GM21367 (cell line): ENCODE measurements at regions not wholly inside any gene's neighbourhood (a gene's known extent, or its start where the extent isn't known, plus 50 kb on each side); places are given as distances from the start of the nearest gene placed in this dataset.
A peak's percentile ranks its signal among the peaks of the same experiment; 100 is the strongest.

Experiments
- ATAC-seq: cut with Tn5 transposase; IDR thresholded peaks from one replicate; pipeline ENCODE4 v1.9.1; 2021; ENCODE audit not compliant: unreplicated experiment

DNA sequence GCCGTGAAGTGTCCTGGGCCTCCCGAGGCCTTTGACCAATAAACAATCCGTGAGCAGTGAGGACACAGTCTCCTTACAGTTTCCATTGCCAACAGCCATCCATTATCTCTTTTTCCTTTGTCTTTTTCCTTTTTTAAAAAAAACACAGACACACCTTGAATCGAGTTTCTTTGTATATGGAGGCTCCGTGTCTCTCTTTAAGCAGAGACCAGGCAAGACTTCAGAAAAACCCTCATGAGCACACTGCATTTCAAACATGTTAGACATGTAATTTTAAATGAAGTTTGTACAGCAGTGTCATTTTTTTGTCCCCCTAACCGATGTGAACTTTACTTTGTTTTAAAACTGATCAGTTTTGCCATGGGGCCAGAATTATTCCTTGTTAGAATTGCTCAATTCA is 111.1 kb downstream of the SPTSSA start:
- no peak for ATAC-seq

- ATAC-seq: no peak
These were observed 113.4 kb downstream of the SPTSSA start for GRCh38 chr14:34348592-34348991.

GRCh38 chr14:34347683-34348082 is 114.4 kb downstream of the SPTSSA start:
- ATAC-seq: no peak

- no peak for ATAC-seq
These were observed 116.1 kb downstream of the SPTSSA start for GRCh38 chr14:34345718-34346465.

GRCh38 chr14:34344318-34344717 is 117.7 kb downstream of the SPTSSA start:
- ATAC-seq: no peak

GRCh38 chr14:34340025-34340625 is 121.9 kb downstream of the SPTSSA start:
- no peak for ATAC-seq

- ATAC-seq: no peak
These were observed 124.0 kb downstream of the SPTSSA start for GRCh38 chr14:34338056-34338455.

- ATAC-seq: no peak
These were observed 125.5 kb downstream of the SPTSSA start for GRCh38 chr14:34336501-34336900.

GRCh38 chr14:34335968-34336367 is 126.1 kb downstream of the SPTSSA start:
- ATAC-seq: no peak

DNA sequence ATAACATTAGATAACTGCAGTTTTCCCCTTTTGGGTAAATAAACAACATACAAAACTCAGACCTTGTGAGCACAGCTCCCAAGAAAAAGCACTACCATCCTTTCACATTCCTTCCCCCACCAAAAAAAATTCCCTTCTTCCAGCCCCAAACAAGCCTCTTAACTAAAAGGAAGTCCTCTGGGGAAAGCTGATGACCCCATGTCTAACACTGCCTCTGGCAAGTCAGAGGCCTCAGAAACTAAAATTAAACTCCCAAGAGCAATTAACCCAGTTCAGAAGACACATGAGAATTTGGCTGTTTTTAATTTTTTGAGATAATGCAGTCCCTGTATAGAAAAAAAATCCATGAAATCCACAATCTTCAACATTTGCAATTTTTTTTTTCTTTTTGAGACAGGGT is 127.7 kb downstream of the SPTSSA start:
- ATAC-seq: no peak

- peak; percentile 97 for ATAC-seq
These were observed 130.1 kb downstream of the SPTSSA start for GRCh38 chr14:34331728-34332623.

- no peak for ATAC-seq
These were observed 131.2 kb downstream of the SPTSSA start for GRCh38 chr14:34330846-34331245.

DNA sequence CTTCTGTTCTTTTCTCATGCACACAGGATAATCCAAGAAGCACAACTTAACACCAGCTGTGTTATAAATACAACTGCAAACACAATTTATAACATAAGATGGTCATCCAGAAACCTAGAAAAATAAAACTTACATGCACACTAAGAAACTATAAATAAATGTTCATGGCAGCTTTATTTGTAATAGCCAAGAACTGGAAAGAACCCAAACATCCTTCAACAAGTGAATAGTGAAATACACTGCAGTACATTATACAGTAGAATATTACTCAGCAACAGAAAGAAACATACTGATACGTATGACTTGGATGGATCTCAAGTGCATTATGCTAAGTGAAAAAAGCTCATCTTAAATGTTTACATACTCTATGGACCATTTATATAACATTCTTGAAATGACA is 132.7 kb downstream of the SPTSSA start:
- ATAC-seq: no peak

DNA sequence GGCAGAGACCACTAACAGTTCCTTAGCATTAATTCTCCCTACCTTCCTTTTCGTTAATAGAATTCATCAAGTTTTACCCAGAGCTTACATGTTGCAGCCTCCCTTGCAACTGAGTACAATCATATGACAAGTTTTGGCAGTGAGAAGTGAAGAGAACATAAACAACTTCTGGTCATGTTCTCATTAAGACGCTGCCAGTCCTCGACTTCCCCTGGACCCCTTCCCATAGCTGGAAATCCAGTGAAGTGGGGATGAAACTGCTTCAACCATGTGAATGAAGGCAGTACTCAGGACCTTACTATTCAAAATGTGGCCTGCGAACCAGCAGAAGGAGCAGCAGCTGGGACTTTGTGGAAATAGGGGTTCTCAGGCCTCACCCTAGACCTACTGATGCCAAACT is 133.9 kb downstream of the SPTSSA start:
- ATAC-seq: no peak

DNA sequence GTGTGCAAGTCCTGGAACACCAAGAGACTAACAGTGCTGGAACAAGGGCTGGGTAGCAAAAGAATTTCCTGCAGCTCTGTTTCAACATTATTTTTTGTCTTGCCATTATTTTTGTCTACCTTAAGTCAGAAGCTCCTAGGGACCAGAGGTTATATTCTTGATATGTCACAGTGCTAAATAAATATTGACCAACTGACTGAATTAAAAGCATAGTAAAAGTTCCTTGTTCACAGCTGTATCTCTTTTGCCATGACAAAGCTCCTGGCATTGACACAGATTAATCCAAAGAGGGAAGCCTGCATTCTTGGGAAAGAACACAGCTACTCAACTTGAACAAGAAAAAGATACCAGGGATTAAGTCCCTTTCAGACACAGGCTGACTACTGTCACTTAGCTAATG is 136.5 kb downstream of the SPTSSA start:
- no peak for ATAC-seq

DNA sequence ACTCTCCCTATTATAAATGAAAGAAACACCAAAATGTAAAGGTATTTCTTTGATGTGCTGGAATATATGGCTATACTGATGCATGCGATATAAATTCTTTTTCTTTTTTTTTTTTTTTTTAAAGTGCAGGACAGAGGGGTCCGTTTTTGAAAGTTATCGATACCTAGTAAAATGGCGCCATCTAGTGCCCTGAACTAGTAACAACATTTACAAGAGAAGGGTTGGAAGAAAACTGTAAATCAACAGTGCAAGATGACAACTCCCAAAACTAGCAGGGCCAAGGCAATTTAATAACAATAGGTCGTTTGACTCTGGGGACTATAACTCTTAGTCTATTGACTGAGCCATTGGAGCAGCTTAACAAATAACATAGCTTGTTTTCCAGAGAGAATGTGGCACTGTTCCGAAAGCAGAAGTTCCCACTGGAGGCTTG is 137.7 kb downstream of the SPTSSA start:
- no peak for ATAC-seq

GRCh38 chr14:34322940-34323418 is 139.1 kb downstream of the SPTSSA start:
- ATAC-seq: peak; percentile 72

GRCh38 chr14:34319140-34319539 is 142.9 kb downstream of the SPTSSA start:
- ATAC-seq: no peak

DNA sequence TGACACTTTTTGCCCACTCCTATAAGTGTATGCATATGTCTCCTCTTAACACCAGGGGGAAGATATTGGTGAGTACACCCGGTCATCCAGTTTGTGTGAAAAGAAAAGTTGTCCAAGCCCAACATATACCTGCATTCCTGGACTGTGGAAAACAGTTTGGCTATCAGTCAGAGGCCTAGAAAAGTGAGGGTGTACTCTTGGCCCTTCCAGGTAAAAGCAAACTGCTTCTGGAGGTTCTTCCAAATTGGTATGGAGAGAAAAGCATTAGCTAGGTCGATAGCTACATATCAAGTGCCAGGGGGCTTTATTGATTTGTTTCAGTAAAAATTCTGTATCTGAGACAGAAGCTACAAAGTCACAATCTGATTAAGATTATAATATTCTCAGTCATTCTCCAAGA is 144.0 kb downstream of the SPTSSA start:
- no peak for ATAC-seq

GRCh38 chr14:34310724-34311123 is 151.3 kb downstream of the SPTSSA start:
- ATAC-seq: no peak

GRCh38 chr14:34303811-34304210 is 158.2 kb downstream of the SPTSSA start:
- ATAC-seq: no peak

DNA sequence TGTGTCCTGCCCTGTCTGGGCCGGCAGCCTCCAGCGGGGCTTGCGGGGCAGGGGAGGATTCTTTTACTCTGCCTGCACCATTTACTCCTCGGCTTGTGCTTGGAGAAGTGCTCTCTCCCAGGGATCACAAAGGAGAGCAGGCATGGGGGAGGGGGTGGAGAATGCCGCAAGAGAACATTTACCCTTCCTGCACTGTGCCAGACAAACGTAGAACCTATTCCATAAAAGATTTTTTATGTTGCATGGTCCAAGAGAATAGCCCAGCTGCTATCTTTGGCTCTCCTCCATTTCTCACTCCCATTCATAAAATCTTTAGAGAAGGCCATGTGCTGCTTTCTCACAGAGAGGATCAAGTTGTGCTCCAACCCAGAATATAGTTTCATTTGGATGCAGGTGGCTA is 159.4 kb downstream of the SPTSSA start:
- ATAC-seq: no peak
